Testis (tissue), 2 donors: ENCODE measurements at regions not wholly inside any gene's neighbourhood (a gene's known extent, or its start where the extent isn't known, plus 50 kb on each side); places are given as distances from the start of the nearest gene placed in this dataset.

Experiments used
- DNase-seq: peaks from one replicate; pipeline ENCODE4 v3.0.0-alpha.2; 2019
- H3K27ac ChIP-seq, 2 donors: fragments of 200-600 bp; sonication (generic); one replicate each; pipeline ENCODE4 v1.5.1; 2019
- H3K27me3 ChIP-seq: fragments of 200-600 bp; sonication (generic); one replicate; pipeline ENCODE4 v1.5.1; 2019
- H3K36me3 ChIP-seq: fragments of 200-600 bp; sonication (generic); one replicate; pipeline ENCODE4 v1.5.1; 2017; ENCODE audit warnings: low read depth; ENCODE audit errors: missing control alignments
- H3K4me1 ChIP-seq: fragments of 200-600 bp; sonication (generic); one replicate; pipeline ENCODE4 v1.5.1; 2019
- H3K4me3 ChIP-seq, 2 donors: fragments of 200-600 bp; sonication (generic); one replicate each; pipeline ENCODE4 v1.5.1; 2017 to 2019
- H3K9me3 ChIP-seq: fragments of 200-600 bp; sonication (generic); one replicate; pipeline ENCODE4 v1.5.1; 2017
- CTCF ChIP-seq, 3 experiments: fragments of 450-650 bp in 2 of 3; fragments of 200-600 bp in 1 of 3; sonication (generic) in 1 of 3; IDR thresholded peaks; one replicate each; pipeline ENCODE4 v1.5.1; 2016 to 2019; ENCODE audit warnings: antibody characterized with exemption in 3 of 3, mild to moderate bottlenecking in 2 of 3, moderate library complexity in 1 of 3
- POLR2A ChIP-seq: fragments of 450-650 bp; IDR thresholded peaks from one replicate; pipeline ENCODE4 v1.6.1; 2017; ENCODE audit warnings: antibody characterized with exemption, mild to moderate bottlenecking, moderate library complexity
- WGBS, 2 donors: methylation state at CpG; one replicate each; pipeline ENCODE4 v1.1.5; 2018; 5-methylcytosine and 5-hydroxymethylcytosine counted together
- intact Hi-C: fragments of 100-400 bp; cut with DNase I; formaldehyde crosslinking; loops from one replicate; pipeline ENCODE4 v1.15.1; 2023; ENCODE audit warnings: low total_unique reads

- Histone ChIP-seq H3K36me3 (no peaks in the 10 kb centered on the region), H3K27me3 (no peaks in the 10 kb centered on the region), H3K4me3 (no peak overlapping the region), H3K9me3 (no peaks in the 10 kb centered on the region), H3K4me1 (no peaks in the 10 kb centered on the region), H3K27ac (no peak overlapping the region)
- intact Hi-C loops: no loop called here
- 78 to 79% methylated on average over 12 of the region's 12 CpGs for whole genome bisulfite sequencing, 2 donors
- TF ChIP-seq POLR2A (no peak), CTCF (IDR thresholded peaks at IDR 0.05) (no peak)
- no peak for DNase-seq
Measured at GRCh38 chr1:25066731-25067517, 136.8 kb upstream of the RUNX3 start.

DNA sequence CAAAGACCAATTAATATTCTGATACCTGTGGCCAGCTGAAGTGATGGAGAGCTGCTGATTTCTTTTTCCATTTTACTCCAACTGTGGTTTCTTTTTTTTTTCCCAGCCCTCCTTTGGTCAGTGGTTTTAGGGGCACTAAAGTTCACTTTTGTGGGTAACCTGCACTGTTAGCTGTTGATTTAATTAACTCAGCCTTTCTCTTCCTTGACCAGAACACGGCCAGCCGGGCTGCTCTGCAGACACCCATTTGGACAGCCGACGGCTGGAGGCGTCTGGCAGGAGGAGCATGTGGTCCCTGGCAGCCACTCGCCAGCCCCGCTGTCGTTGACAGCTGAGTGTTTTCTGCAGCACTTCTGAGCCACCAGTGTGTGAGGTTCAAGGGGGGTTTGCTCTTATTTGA is 136.2 kb upstream of the RUNX3 start:
- Histone ChIP-seq H3K36me3 (no peaks in the 10 kb centered on the region), H3K4me1 (no peaks in the 10 kb centered on the region), H3K4me3 (no peak overlapping the region), H3K27me3 (no peaks in the 10 kb centered on the region), H3K9me3 (no peaks in the 10 kb centered on the region), H3K27ac (no peak overlapping the region)
- WGBS, 2 donors: 25 to 29% methylated on average over 6 to 8 of the region's 8 CpGs
- TF ChIP-seq POLR2A: no peak
- TF ChIP-seq CTCF (IDR thresholded peaks at IDR 0.05): no peak
- no peak for DNase-seq
- intact Hi-C loops: no loop called here

DNA sequence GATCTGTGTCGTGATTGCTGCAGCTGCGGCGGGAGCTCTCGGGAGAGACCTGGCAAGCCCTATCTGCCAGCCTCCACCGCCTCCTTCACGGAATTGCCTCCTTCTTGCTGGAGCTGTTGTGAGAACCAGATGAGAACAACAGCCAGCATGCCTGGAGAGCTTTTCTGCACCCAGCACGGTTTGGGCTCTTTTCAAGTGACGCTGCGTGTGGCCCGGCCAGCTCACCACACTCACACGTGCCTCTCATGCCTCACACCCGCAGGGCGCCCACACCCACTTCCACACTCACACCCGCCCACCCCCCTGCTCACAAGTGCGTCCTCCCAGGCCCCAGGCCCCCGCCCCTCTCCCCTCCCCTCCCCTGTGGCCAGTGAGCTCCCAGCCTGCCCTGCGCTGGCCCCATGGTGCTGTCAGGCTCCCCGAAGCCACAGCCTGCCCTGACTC is 135.7 kb upstream of the RUNX3 start:
- intact Hi-C loops: no loop called here
- no peaks in the 10 kb centered on the region for H3K36me3 ChIP-seq
- H3K27ac ChIP-seq: no peak overlapping the region
- no peaks in the 10 kb centered on the region for H3K27me3 ChIP-seq
- TF ChIP-seq POLR2A (no peak), CTCF (IDR thresholded peaks at IDR 0.05) (no peak)
- no peak overlapping the region for H3K4me3 ChIP-seq
- DNase-seq: no peak
- no peaks in the 10 kb centered on the region for H3K9me3 ChIP-seq
- no peaks in the 10 kb centered on the region for H3K4me1 ChIP-seq
- WGBS, 2 donors: 51 to 54% methylated on average over 15 to 18 of the region's 18 CpGs

- TF ChIP-seq POLR2A (no peak), CTCF (IDR thresholded peaks at IDR 0.05) (no peak)
- 86 to 91% methylated on average over 7 to 8 of the region's 8 CpGs for WGBS, 2 donors
- Histone ChIP-seq H3K4me1 (no peaks in the 10 kb centered on the region), H3K27ac (no peak overlapping the region), H3K36me3 (no peaks in the 10 kb centered on the region), H3K4me3 (no peak overlapping the region), H3K27me3 (no peaks in the 10 kb centered on the region), H3K9me3 (no peaks in the 10 kb centered on the region)
- intact Hi-C loops: no loop called here
- no peak for DNase-seq
Measured at GRCh38 chr1:25065321-25065721, 135.2 kb upstream of the RUNX3 start.
